HG02981 (cell line): ENCODE measurements at regions not wholly inside any gene's neighbourhood (a gene's known extent, or its start where the extent isn't known, plus 50 kb on each side); places are given as distances from the start of the nearest gene placed in this dataset.

Experiments used
- ATAC-seq: cut with Tn5 transposase; IDR thresholded peaks from one replicate; pipeline ENCODE4 v1.9.1; 2021; ENCODE audit warnings: mild to moderate bottlenecking, moderate library complexity; ENCODE audit not compliant: unreplicated experiment

- no peak for ATAC-seq
Measured at GRCh38 chr5:129398026-129398678, 61.9 kb upstream of the ADAMTS19 start.

- ATAC-seq, result no peak
Measured at GRCh38 chr5:129399069-129399468, 61.0 kb upstream of the ADAMTS19 start.

GRCh38 chr5:129400395-129400983 is 59.6 kb upstream of the ADAMTS19 start:
- ATAC-seq, result no peak

GRCh38 chr5:129405222-129405621 is 54.9 kb upstream of the ADAMTS19 start:
- ATAC-seq, result no peak

GRCh38 chr5:129406440-129406839 is 53.7 kb upstream of the ADAMTS19 start:
- ATAC-seq, result no peak
